ENCODE measurements at regions not wholly inside any gene's neighbourhood (a gene's known extent, or its start where the extent isn't known, plus 50 kb on each side); places are given as distances from the start of the nearest gene placed in this dataset.

- no peak overlapping the region for H3K9ac ChIP-seq (ENCODE audit: low read length)
- H3K27me3 ChIP-seq (ENCODE audit: low read depth, low read length), result no peaks in the 10 kb centered on the region
- H4K20me1 ChIP-seq (ENCODE audit: insufficient read depth, low read length), result no peaks in the 10 kb centered on the region
- H3K36me3 ChIP-seq (replicated peaks; ENCODE audit: low read depth, low read length), result no peaks in the 10 kb centered on the region
- no peaks in the 10 kb centered on the region for H3K4me1 ChIP-seq (ENCODE audit: low read length)
- H2AFZ ChIP-seq (ENCODE audit: low read depth, low read length), result no peak overlapping the region
- no peaks in the 10 kb centered on the region for H3K9me3 ChIP-seq (ENCODE audit: insufficient read depth, low read length)
- no peak for TF ChIP-seq EZH2phosphoT487 (IDR thresholded peaks at IDR 0.05; ENCODE audit: low read depth)
- no peak for TF ChIP-seq CTCF (IDR thresholded peaks at IDR 0.05; ENCODE audit: low read depth, low read length)
- H3K27ac ChIP-seq (ENCODE audit: low read length), result no peak overlapping the region
- no peaks in the 10 kb centered on the region for H3K79me2 ChIP-seq (ENCODE audit: low read length)
- H3K4me2 ChIP-seq (ENCODE audit: low read length), result no peak overlapping the region
- no peak overlapping the region for H3K4me3 ChIP-seq (ENCODE audit: low read length)
Observed at GRCh38 chr3:153097213-153097612, 64.8 kb upstream of the RAP2B start.

DNA sequence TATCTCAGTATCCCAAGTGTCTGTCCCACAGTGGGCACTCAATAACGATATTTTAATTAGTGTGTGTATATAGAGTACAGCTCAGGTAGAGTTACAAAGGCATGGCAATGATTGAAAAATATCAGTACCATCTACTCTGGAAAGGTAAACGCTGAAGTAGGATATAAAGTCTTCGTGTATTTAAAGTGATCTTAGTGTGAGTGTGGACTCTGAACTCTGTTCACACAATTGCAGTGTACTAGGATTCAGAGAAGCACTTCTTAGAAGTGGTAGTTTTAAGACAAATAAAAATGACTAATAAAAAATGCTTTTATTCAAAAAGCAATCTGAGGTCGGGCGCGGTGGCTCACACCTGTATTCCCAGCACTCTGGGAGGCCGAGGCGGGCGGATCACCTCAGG, 62.9 kb upstream of the RAP2B start:
- Histone ChIP-seq H3K9me3 (ENCODE audit: insufficient read depth, low read length) (no peaks in the 10 kb centered on the region), H3K27me3 (ENCODE audit: low read depth, low read length) (no peaks in the 10 kb centered on the region), H4K20me1 (ENCODE audit: insufficient read depth, low read length) (no peaks in the 10 kb centered on the region), H3K27ac (ENCODE audit: low read length) (no peak overlapping the region), H3K79me2 (ENCODE audit: low read length) (no peaks in the 10 kb centered on the region), H3K4me2 (ENCODE audit: low read length) (no peak overlapping the region), H3K36me3 (replicated peaks; ENCODE audit: low read depth, low read length) (no peaks in the 10 kb centered on the region), H3K9ac (ENCODE audit: low read length) (no peak overlapping the region), H3K4me3 (ENCODE audit: low read length) (no peak overlapping the region), H3K4me1 (ENCODE audit: low read length) (no peaks in the 10 kb centered on the region), H2AFZ (ENCODE audit: low read depth, low read length) (no peak overlapping the region)
- TF ChIP-seq EZH2phosphoT487 (IDR thresholded peaks at IDR 0.05; ENCODE audit: low read depth) (no peak), CTCF (IDR thresholded peaks at IDR 0.05; ENCODE audit: low read depth, low read length) (no peak)

- no peaks in the 10 kb centered on the region for H3K4me1 ChIP-seq (ENCODE audit: low read length)
- H4K20me1 ChIP-seq (ENCODE audit: insufficient read depth, low read length), result no peaks in the 10 kb centered on the region
- no peaks in the 10 kb centered on the region for H3K9me3 ChIP-seq (ENCODE audit: insufficient read depth, low read length)
- H3K9ac ChIP-seq (ENCODE audit: low read length), result no peak overlapping the region
- no peaks in the 10 kb centered on the region for H3K79me2 ChIP-seq (ENCODE audit: low read length)
- H2AFZ ChIP-seq (ENCODE audit: low read depth, low read length), result 0 out of 2 replicates have a peak overlapping the region, but pooled peaks have one; percentile 6
- H3K36me3 ChIP-seq (replicated peaks; ENCODE audit: low read depth, low read length), result no peaks in the 10 kb centered on the region
- no peak overlapping the region for H3K4me3 ChIP-seq (ENCODE audit: low read length)
- no peak overlapping the region for H3K27ac ChIP-seq (ENCODE audit: low read length)
- TF ChIP-seq CTCF (IDR thresholded peaks at IDR 0.05; ENCODE audit: low read depth, low read length) (no peak), EZH2phosphoT487 (IDR thresholded peaks at IDR 0.05; ENCODE audit: low read depth) (no peak)
- no peaks in the 10 kb centered on the region for H3K27me3 ChIP-seq (ENCODE audit: low read depth, low read length)
- H3K4me2 ChIP-seq (ENCODE audit: low read length), result no peak overlapping the region
Observed at GRCh38 chr3:153103406-153103945, 58.5 kb upstream of the RAP2B start.

DNA sequence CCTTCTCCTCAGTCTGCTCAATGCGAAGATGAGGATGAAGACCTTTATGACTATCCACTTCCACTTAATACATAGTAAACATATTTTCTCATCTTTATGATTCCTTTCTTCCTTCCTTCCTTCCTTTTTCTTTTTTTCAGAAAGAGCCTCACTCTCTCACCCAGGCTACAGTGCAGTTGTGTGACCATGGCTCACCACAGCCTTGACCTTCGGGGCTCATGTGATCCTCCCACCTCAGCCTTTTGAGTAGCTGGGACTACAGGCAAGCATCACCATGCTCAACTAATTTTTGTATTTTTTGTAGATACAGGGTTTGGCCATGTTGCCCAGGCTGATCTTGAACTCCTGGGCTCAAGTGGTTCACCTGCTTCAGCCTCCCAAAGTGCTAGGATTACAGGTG, 52.0 kb upstream of the RAP2B start:
- no peaks in the 10 kb centered on the region for H3K36me3 ChIP-seq (replicated peaks; ENCODE audit: low read depth, low read length)
- no peaks in the 10 kb centered on the region for H3K79me2 ChIP-seq (ENCODE audit: low read length)
- TF ChIP-seq CTCF (IDR thresholded peaks at IDR 0.05; ENCODE audit: low read depth, low read length) (no peak), EZH2phosphoT487 (IDR thresholded peaks at IDR 0.05; ENCODE audit: low read depth) (no peak)
- H3K9ac ChIP-seq (ENCODE audit: low read length), result no peak overlapping the region
- no peaks in the 10 kb centered on the region for H3K27me3 ChIP-seq (ENCODE audit: low read depth, low read length)
- H3K4me2 ChIP-seq (ENCODE audit: low read length), result no peak overlapping the region
- H3K4me3 ChIP-seq (ENCODE audit: low read length), result no peak overlapping the region
- H3K4me1 ChIP-seq (ENCODE audit: low read length), result no peaks in the 10 kb centered on the region
- no peaks in the 10 kb centered on the region for H4K20me1 ChIP-seq (ENCODE audit: insufficient read depth, low read length)
- no peak overlapping the region for H3K27ac ChIP-seq (ENCODE audit: low read length)
- no peaks in the 10 kb centered on the region for H3K9me3 ChIP-seq (ENCODE audit: insufficient read depth, low read length)
- H2AFZ ChIP-seq (ENCODE audit: low read depth, low read length), result no peak overlapping the region
